VCaP (cell line): ENCODE measurements at regions not wholly inside any gene's neighbourhood (a gene's known extent, or its start where the extent isn't known, plus 50 kb on each side); places are given as distances from the start of the nearest gene placed in this dataset.

Experiments used
- H3K27ac ChIP-seq: fragments of 450-650 bp; 2 replicates; pipeline ENCODE4 v1.5.1; 2017
- CTCF ChIP-seq: fragments of 450-650 bp; conservative IDR thresholded peaks from 2 replicates; pipeline ENCODE4 v1.5.1; 2017; ENCODE audit warnings: mild to moderate bottlenecking, moderate library complexity

GRCh38 chr6:121657972-121658371 lies 222.5 kb downstream of the GJA1 start:
- no peak overlapping the region for H3K27ac ChIP-seq
- no peak for TF ChIP-seq CTCF

- TF ChIP-seq CTCF: no peak
- no peak overlapping the region for H3K27ac ChIP-seq
Measured at GRCh38 chr6:121660277-121660676, 224.8 kb downstream of the GJA1 start.

- no peak for TF ChIP-seq CTCF
- no peak overlapping the region for H3K27ac ChIP-seq
Measured at GRCh38 chr6:121663292-121663810, 227.9 kb downstream of the GJA1 start.

- TF ChIP-seq CTCF: no peak
Measured at GRCh38 chr6:121664158-121664557, 228.7 kb downstream of the GJA1 start.

GRCh38 chr6:121666814-121667213 lies 231.4 kb downstream of the GJA1 start:
- no peak for TF ChIP-seq CTCF
- H3K27ac ChIP-seq: no peak overlapping the region

More at GRCh38 chr6:121664158-121664557, 228.7 kb downstream of the GJA1 start:
- no peak overlapping the region for H3K27ac ChIP-seq

GRCh38 chr6:121668259-121668658 lies 232.8 kb downstream of the GJA1 start:
- no peak overlapping the region for H3K27ac ChIP-seq
- TF ChIP-seq CTCF: no peak

- no peak for TF ChIP-seq CTCF
- H3K27ac ChIP-seq: no peak overlapping the region
Measured at GRCh38 chr6:121670511-121670910, 235.1 kb downstream of the GJA1 start.

GRCh38 chr6:121677571-121677970 lies 242.1 kb downstream of the GJA1 start:
- H3K27ac ChIP-seq: no peak overlapping the region
- TF ChIP-seq CTCF: no peak
